ENCODE measurements at regions not wholly inside any gene's neighbourhood (a gene's known extent, or its start where the extent isn't known, plus 50 kb on each side); places are given as distances from the start of the nearest gene placed in this dataset.
A peak's percentile ranks its signal among the peaks of the same experiment; 100 is the strongest.

DNA sequence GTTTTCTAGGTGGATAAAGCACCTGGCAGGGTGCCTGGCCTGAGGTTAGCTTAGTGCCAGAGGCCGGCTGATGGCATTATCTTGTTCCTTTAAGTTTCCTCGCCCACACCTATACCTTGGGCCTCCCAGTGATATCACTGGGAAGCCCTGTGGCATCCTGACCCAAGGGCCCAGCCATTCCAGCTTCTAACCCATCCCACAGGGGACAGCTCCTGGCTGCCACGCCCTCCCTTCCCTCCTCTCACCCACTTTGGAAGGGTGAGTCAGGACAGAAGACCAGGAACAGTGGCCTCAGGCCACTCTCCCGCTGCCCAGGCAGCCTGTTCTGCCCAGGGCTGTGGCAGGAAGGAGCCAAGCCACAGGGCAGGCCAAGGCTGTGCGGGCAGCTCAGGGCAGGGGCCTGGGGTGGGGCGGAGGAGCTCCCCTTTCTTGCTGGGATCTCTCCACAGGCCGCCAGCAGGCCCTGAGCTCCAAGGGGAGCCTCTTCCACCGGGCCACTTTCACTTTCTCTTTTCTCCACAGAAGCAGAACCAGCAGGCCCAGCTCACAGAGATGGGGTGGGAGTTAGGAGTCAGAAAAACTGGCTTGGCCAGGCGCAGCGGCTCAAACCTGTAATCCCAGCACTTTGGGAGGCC is 75.1 kb downstream of the IRF2BPL start:
- H3K9me3 ChIP-seq, result no peaks in the 10 kb centered on the region
- H3K36me3 ChIP-seq, result no peaks in the 10 kb centered on the region
- DNase-seq, result peak; percentile 78
- intact Hi-C loops (cut with DNase I), result no loop called here
- H3K9ac ChIP-seq (ENCODE audit: low read depth in 2 of 2, low read length in 2 of 2), result peak overlapping the region; percentile 80 to 81
- H3K27me3 ChIP-seq, result no peaks in the 10 kb centered on the region
- H3K4me1 ChIP-seq, result no peaks in the 10 kb centered on the region
- peak overlapping the region; percentile 12 for H3K4me3 ChIP-seq
- H3K27ac ChIP-seq, result peak overlapping the region; percentile 91
- TF ChIP-seq, protein P1, sequence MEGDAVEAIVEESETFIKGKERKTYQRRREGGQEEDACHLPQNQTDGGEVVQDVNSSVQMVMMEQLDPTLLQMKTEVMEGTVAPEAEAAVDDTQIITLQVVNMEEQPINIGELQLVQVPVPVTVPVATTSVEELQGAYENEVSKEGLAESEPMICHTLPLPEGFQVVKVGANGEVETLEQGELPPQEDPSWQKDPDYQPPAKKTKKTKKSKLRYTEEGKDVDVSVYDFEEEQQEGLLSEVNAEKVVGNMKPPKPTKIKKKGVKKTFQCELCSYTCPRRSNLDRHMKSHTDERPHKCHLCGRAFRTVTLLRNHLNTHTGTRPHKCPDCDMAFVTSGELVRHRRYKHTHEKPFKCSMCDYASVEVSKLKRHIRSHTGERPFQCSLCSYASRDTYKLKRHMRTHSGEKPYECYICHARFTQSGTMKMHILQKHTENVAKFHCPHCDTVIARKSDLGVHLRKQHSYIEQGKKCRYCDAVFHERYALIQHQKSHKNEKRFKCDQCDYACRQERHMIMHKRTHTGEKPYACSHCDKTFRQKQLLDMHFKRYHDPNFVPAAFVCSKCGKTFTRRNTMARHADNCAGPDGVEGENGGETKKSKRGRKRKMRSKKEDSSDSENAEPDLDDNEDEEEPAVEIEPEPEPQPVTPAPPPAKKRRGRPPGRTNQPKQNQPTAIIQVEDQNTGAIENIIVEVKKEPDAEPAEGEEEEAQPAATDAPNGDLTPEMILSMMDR (IDR thresholded peaks at IDR 0.05), result no peak

DNA sequence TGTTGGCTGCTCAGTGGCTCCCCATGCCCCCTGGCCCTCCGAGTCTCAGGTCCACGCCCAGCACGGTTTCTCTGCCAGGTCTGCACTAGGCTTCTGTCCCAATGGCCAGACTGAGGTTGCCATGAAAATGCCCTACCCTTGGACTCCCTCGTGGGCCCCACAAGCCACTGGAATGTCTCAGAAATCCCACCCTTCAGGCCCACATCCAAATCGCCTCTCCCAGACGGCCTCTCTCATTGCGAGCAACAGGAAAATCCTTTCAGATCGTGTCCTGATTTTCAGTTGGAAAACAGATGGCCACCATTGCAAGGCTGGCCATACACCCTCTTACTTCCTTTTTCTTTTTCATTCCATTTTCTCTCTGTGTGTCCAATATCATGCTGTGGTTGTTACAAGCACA is 77.3 kb downstream of the IRF2BPL start:
- Histone ChIP-seq H3K4me1 (peaks cover 11% of the 10 kb centered on the region), H3K9me3 (no peaks in the 10 kb centered on the region), H3K9ac (ENCODE audit: low read depth in 2 of 2, low read length in 2 of 2) (no peak overlapping the region), H3K27me3 (no peaks in the 10 kb centered on the region), H3K36me3 (no peaks in the 10 kb centered on the region), H3K4me3 (no peak overlapping the region), H3K27ac (no peak overlapping the region)
- intact Hi-C loops (cut with DNase I), result no loop called here
- TF ChIP-seq, protein P1 (IDR thresholded peaks at IDR 0.05), result no peak
- DNase-seq, result no peak

DNA sequence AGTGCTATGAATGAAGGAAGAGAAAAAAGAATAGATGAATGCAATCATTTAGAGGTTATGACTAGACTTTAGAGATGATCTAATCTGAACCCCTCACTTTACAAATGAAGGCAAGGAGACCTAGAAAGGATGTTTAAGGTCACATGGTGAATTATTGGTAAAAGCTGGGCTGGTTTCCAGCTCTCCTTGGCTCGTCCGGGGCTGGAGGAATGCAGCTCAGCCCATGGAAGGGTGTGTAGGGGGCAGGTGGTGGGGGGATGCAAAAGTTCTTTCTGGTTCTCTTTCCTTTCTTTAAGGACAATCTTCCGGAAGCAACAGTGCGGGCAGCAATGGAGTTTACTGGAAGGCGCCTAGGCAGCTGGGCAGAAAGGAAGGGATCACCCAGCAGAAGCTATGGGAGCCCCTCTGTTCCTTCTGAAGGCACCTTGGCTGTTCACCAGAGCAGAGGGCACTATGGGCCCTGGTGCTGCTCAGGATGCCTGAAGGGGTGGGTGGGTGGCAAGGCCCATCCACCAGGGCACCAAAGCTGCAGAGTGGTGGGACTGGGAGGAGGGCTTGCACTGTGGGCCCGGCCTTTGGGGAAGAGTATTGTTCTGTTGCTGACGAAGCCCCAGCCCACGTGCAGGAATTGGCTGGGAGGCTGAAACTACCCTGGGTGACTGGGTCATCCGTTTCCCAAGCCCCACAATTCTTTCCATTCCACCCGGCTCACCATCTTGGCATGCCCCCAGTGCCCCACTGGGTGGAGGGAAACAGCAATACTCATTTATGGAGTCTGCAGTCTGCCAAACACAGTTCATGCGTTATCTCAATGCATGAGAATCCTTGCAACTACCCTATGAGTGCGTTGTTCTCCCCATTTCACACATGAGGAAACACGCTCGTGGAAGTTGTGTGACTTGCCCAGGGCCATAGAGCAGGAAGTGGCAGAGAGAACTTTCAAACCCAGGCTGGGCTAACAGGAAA is 78.2 kb downstream of the IRF2BPL start:
- Histone ChIP-seq H3K4me3 (no peak overlapping the region), H3K27ac (no peak overlapping the region), H3K27me3 (no peaks in the 10 kb centered on the region), H3K9me3 (no peaks in the 10 kb centered on the region), H3K4me1 (peaks cover 11% of the 10 kb centered on the region), H3K9ac (ENCODE audit: low read depth in 2 of 2, low read length in 2 of 2) (no peak overlapping the region), H3K36me3 (no peaks in the 10 kb centered on the region)
- intact Hi-C loops (cut with DNase I), result no loop called here
- TF ChIP-seq, protein P1 (IDR thresholded peaks at IDR 0.05), result no peak
- no peak for DNase-seq

- Histone ChIP-seq H3K9me3 (no peaks in the 10 kb centered on the region), H3K4me1 (peaks cover 11% of the 10 kb centered on the region), H3K4me3 (no peak overlapping the region), H3K27me3 (no peaks in the 10 kb centered on the region), H3K36me3 (no peaks in the 10 kb centered on the region), H3K9ac (ENCODE audit: low read depth in 2 of 2, low read length in 2 of 2) (no peak overlapping the region), H3K27ac (no peak overlapping the region)
- TF ChIP-seq, protein P1 (IDR thresholded peaks at IDR 0.05), result no peak
- intact Hi-C loops (cut with DNase I), result no loop called here
- DNase-seq, result no peak
These were observed 79.5 kb downstream of the IRF2BPL start for GRCh38 chr14:76948976-76949375.

- intact Hi-C loops (cut with DNase I), result no loop called here
- Histone ChIP-seq H3K4me3 (no peak overlapping the region), H3K27ac (no peak overlapping the region), H3K9me3 (no peaks in the 10 kb centered on the region), H3K36me3 (no peaks in the 10 kb centered on the region), H3K27me3 (no peaks in the 10 kb centered on the region), H3K4me1 (peaks cover 11% of the 10 kb centered on the region), H3K9ac (ENCODE audit: low read depth in 2 of 2, low read length in 2 of 2) (peak overlapping the region; percentile 6 to 68)
- DNase-seq, result peak; percentile 70
- TF ChIP-seq, protein P1 (IDR thresholded peaks at IDR 0.05), result no peak
These were observed 80.1 kb downstream of the IRF2BPL start for GRCh38 chr14:76948213-76948947.
